ENCODE measurements at regions not wholly inside any gene's neighbourhood (a gene's known extent, or its start where the extent isn't known, plus 50 kb on each side); places are given as distances from the start of the nearest gene placed in this dataset.
"Not testable (repeated sequence)": the region's sequence is repeated elsewhere in the genome, so short reads cannot be mapped to it uniquely, and the experiment has no call there.

GRCh38 chr15:77944002-77944867, 133.3 kb downstream of the TBC1D2B start:
- peak; percentile 91 for DNase-seq
- Histone ChIP-seq H3K27me3 (no peaks in the 10 kb centered on the region), H3K9me3 (no peaks in the 10 kb centered on the region), H3K4me3 (peak overlapping the region; percentile 41), H3K36me3 (no peaks in the 10 kb centered on the region)

GRCh38 chr15:77942611-77943211, 134.8 kb downstream of the TBC1D2B start:
- Histone ChIP-seq H3K4me3 (no peak overlapping the region), H3K27me3 (no peaks in the 10 kb centered on the region), H3K36me3 (no peaks in the 10 kb centered on the region), H3K9me3 (no peaks in the 10 kb centered on the region)
- no peak for DNase-seq

GRCh38 chr15:77941090-77941827, 136.3 kb downstream of the TBC1D2B start:
- not testable (repeated sequence) for H3K9me3 ChIP-seq, H3K4me3 ChIP-seq, DNase-seq, H3K27me3 ChIP-seq, H3K36me3 ChIP-seq

- Histone ChIP-seq H3K4me3 (no peak overlapping the region), H3K9me3 (no peaks in the 10 kb centered on the region), H3K27me3 (no peaks in the 10 kb centered on the region), H3K36me3 (no peaks in the 10 kb centered on the region)
- DNase-seq: no peak
These were observed 137.0 kb downstream of the TBC1D2B start for GRCh38 chr15:77940381-77940947.

GRCh38 chr15:77939851-77940250, 137.7 kb downstream of the TBC1D2B start:
- no peak for DNase-seq
- H3K27me3 ChIP-seq: no peaks in the 10 kb centered on the region
- no peaks in the 10 kb centered on the region for H3K36me3 ChIP-seq
- no peak overlapping the region for H3K4me3 ChIP-seq
- H3K9me3 ChIP-seq: no peaks in the 10 kb centered on the region

- H3K36me3 ChIP-seq, H3K9me3 ChIP-seq, H3K27me3 ChIP-seq, H3K4me3 ChIP-seq: not testable (repeated sequence)
- peak; percentile 87 for DNase-seq
These were observed 138.5 kb downstream of the TBC1D2B start for GRCh38 chr15:77939026-77939425.

- not testable (repeated sequence) for H3K36me3 ChIP-seq, H3K4me3 ChIP-seq, DNase-seq, H3K27me3 ChIP-seq, H3K9me3 ChIP-seq
These were observed 139.0 kb downstream of the TBC1D2B start for GRCh38 chr15:77938546-77938945.

GRCh38 chr15:77936567-77936966, 140.9 kb downstream of the TBC1D2B start:
- not testable (repeated sequence) for H3K9me3 ChIP-seq, H3K27me3 ChIP-seq, H3K36me3 ChIP-seq, DNase-seq, H3K4me3 ChIP-seq

GRCh38 chr15:77934516-77934915, 143.0 kb downstream of the TBC1D2B start:
- H3K27me3 ChIP-seq, DNase-seq, H3K36me3 ChIP-seq: not testable (repeated sequence)

GRCh38 chr15:77930907-77931306, 146.6 kb downstream of the TBC1D2B start:
- DNase-seq, H3K4me3 ChIP-seq, H3K36me3 ChIP-seq, H3K9me3 ChIP-seq, H3K27me3 ChIP-seq: not testable (repeated sequence)

More at GRCh38 chr15:77934516-77934915, 143.0 kb downstream of the TBC1D2B start:
- not testable (repeated sequence) for H3K9me3 ChIP-seq, H3K4me3 ChIP-seq

GRCh38 chr15:77930490-77930889, 147.0 kb downstream of the TBC1D2B start:
- DNase-seq, H3K4me3 ChIP-seq, H3K9me3 ChIP-seq, H3K27me3 ChIP-seq, H3K36me3 ChIP-seq: not testable (repeated sequence)

- H3K36me3 ChIP-seq, H3K4me3 ChIP-seq, H3K27me3 ChIP-seq, H3K9me3 ChIP-seq: not testable (repeated sequence)
- peak; percentile 36 for DNase-seq
These were observed 150.7 kb downstream of the TBC1D2B start for GRCh38 chr15:77926789-77927188.

- not testable (repeated sequence) for H3K36me3 ChIP-seq, H3K27me3 ChIP-seq, H3K9me3 ChIP-seq, DNase-seq, H3K4me3 ChIP-seq
These were observed 151.2 kb downstream of the TBC1D2B start for GRCh38 chr15:77926296-77926695.

GRCh38 chr15:77925101-77925500, 152.4 kb downstream of the TBC1D2B start:
- H3K9me3 ChIP-seq, H3K4me3 ChIP-seq, H3K36me3 ChIP-seq, H3K27me3 ChIP-seq, DNase-seq: not testable (repeated sequence)

GRCh38 chr15:77921664-77922063, 155.8 kb downstream of the TBC1D2B start:
- Histone ChIP-seq H3K9me3 (no peaks in the 10 kb centered on the region), H3K36me3 (no peaks in the 10 kb centered on the region), H3K27me3 (no peaks in the 10 kb centered on the region), H3K4me3 (no peak overlapping the region)
- DNase-seq: no peak

GRCh38 chr15:77916966-77917635, 160.4 kb downstream of the TBC1D2B start:
- not testable (repeated sequence) for DNase-seq, H3K4me3 ChIP-seq, H3K36me3 ChIP-seq, H3K9me3 ChIP-seq, H3K27me3 ChIP-seq

- not testable (repeated sequence) for DNase-seq, H3K9me3 ChIP-seq, H3K27me3 ChIP-seq, H3K4me3 ChIP-seq, H3K36me3 ChIP-seq
These were observed 161.6 kb downstream of the TBC1D2B start for GRCh38 chr15:77915961-77916330.

All from MG63 (cell line).